GM13976 (cell line): ENCODE measurements at regions not wholly inside any gene's neighbourhood (a gene's known extent, or its start where the extent isn't known, plus 50 kb on each side); places are given as distances from the start of the nearest gene placed in this dataset.

Source experiments
- DNase-seq: peaks from one replicate; pipeline ENCODE4 v3.0.0; 2012; ENCODE audit warnings: low spot score
- CTCF ChIP-seq: IDR thresholded peaks from 2 replicates; pipeline ENCODE4 v1.5.1; 2012; ENCODE audit warnings: borderline replicate concordance, mild to moderate bottlenecking; ENCODE audit not compliant: insufficient read depth; ENCODE audit errors: extremely low read depth, missing control alignments, control extremely low read depth
- in situ Hi-C: fragments of 300-500 bp; cut with MboI; formaldehyde crosslinking; loops from one replicate; pipeline ENCODE4 v1.12.0; 2022; ENCODE audit warnings: low sequenced_read_pairs, mixed read lengths, inconsistent platforms; ENCODE audit not compliant: unreplicated experiment

- DNase-seq: no peak
Observed at GRCh38 chr15:89035658-89036057, 52.6 kb upstream of the ABHD2 start.

GRCh38 chr15:89038146-89038545 lies 50.1 kb upstream of the ABHD2 start:
- in situ Hi-C loops: no loop called here
- no peak for DNase-seq
- TF ChIP-seq CTCF: no peak

More at GRCh38 chr15:89035658-89036057, 52.6 kb upstream of the ABHD2 start:
- in situ Hi-C loops: no loop called here
- TF ChIP-seq CTCF: no peak
